Panc1 (cell line): ENCODE measurements at regions not wholly inside any gene's neighbourhood (a gene's known extent, or its start where the extent isn't known, plus 50 kb on each side); places are given as distances from the start of the nearest gene placed in this dataset.

ENCODE experiments used
- ATAC-seq: fragments of 200-7000 bp; cut with Tn5 transposase; 2 replicates; pipeline ENCODE4 v1.9.1; 2020; ENCODE audit warnings: mild to moderate bottlenecking, moderate library complexity
- BruUV-seq: library from RNA; stranded (reverse); fragments of 400-500 nt; replicated peaks from 2 replicates; lab custom pipeline; 2021; lab: Mats Ljungman, UMichigan
- CTCF ChIA-PET: fragments of 300-600 bp; sonication (Branson Sonifier 250); formaldehyde crosslinking; loops from one replicate; lab custom pipeline; 2022; ENCODE audit warnings: antibody characterized with exemption; lab: Charles Lee
- POLR2A ChIA-PET: fragments of 300-600 bp; sonication (Branson Sonifier 250); formaldehyde crosslinking; loops from one replicate; lab custom pipeline; 2022; ENCODE audit warnings: antibody characterized with exemption; lab: Charles Lee
- DNase-seq: peaks from one replicate; pipeline ENCODE4 v3.0.0-alpha.2; 2010; ENCODE audit warnings: low read depth, low spot score
- H3K27ac ChIP-seq: 2 replicates; pipeline ENCODE4 v1.5.1; 2011; ENCODE audit warnings: mild to moderate bottlenecking, low read length, inconsistent platforms
- H3K27me3 ChIP-seq: fragments of 200-500 bp; sonication (Bioruptor generic); 2 replicates; pipeline ENCODE4 v1.6.0; 2014; ENCODE audit warnings: low read length, inconsistent platforms; ENCODE audit not compliant: control insufficient read depth, insufficient read depth
- H3K36me3 ChIP-seq: fragments of 200-500 bp; sonication (Bioruptor generic); 2 replicates; pipeline ENCODE4 v1.5.1; 2014; ENCODE audit warnings: inconsistent platforms, mild to moderate bottlenecking, low read length, moderate library complexity; ENCODE audit not compliant: control insufficient read depth, insufficient read depth
- H3K4me1 ChIP-seq: 2 replicates; pipeline ENCODE4 v1.5.1; 2011; ENCODE audit warnings: inconsistent platforms, mild to moderate bottlenecking, low read length, moderate library complexity; ENCODE audit not compliant: control insufficient read depth, insufficient read depth
- H3K4me3 ChIP-seq, 2 experiments: 2 replicates each; pipeline ENCODE4 v1.5.1; 2011 to 2012; ENCODE audit warnings: low read depth in 2 of 2, low read length in 2 of 2, mild to moderate bottlenecking in 2 of 2, inconsistent platforms in 1 of 2, moderate library complexity in 1 of 2
- H3K9me3 ChIP-seq: fragments of 200-500 bp; sonication (Bioruptor generic); 2 replicates; pipeline ENCODE4 v1.5.1; 2014; ENCODE audit warnings: low read depth, mild to moderate bottlenecking, inconsistent platforms, low read length, moderate library complexity; ENCODE audit not compliant: control insufficient read depth, insufficient read depth
- CTCF ChIP-seq: fragments of 450-650 bp; IDR thresholded peaks from 2 replicates; pipeline ENCODE4 v1.5.1; 2017; ENCODE audit warnings: mild to moderate bottlenecking
- POLR2AphosphoS5 ChIP-seq: IDR thresholded peaks from 2 replicates; pipeline ENCODE4 v1.6.1; 2012; ENCODE audit warnings: mild to moderate bottlenecking, low read depth, low read length, moderate library complexity
- REST ChIP-seq, 2 experiments: IDR thresholded peaks; 2 replicates each; pipeline ENCODE4 v1.6.1; 2011 to 2012; ENCODE audit warnings: low read depth in 2 of 2, control low read depth in 1 of 2, low read length in 1 of 2, mild to moderate bottlenecking in 1 of 2, moderate library complexity in 1 of 2; ENCODE audit not compliant: insufficient read depth in 1 of 2
- SIN3A ChIP-seq: IDR thresholded peaks from 2 replicates; pipeline ENCODE4 v1.6.1; 2012; ENCODE audit warnings: low read depth, mild to moderate bottlenecking, low read length, moderate library complexity, borderline replicate concordance; ENCODE audit not compliant: insufficient read depth
- TCF7L2 ChIP-seq: IDR thresholded peaks from 2 replicates; pipeline ENCODE4 v1.6.1; 2011; ENCODE audit warnings: mild to moderate bottlenecking, low read depth, low read length, inconsistent platforms
- in situ Hi-C: cut with HindIII; loops from 2 replicates; pipeline ENCODE4 v1.10.0; 2016; ENCODE audit warnings: low sequenced_read_pairs, low pct_unique_long_range_greater_than_20kb
- intact Hi-C: fragments of 100-400 bp; cut with micrococcal nuclease; formaldehyde crosslinking; loops from one replicate; pipeline ENCODE4 v1.10.0; 2022; ENCODE audit not compliant: unreplicated experiment

- no peaks in the 10 kb centered on the region for H3K9me3 ChIP-seq
- no peak for TF ChIP-seq SIN3A
- TF ChIP-seq TCF7L2 = no peak
- no peak for TF ChIP-seq CTCF
- no peak for TF ChIP-seq POLR2AphosphoS5
- no peak for TF ChIP-seq REST (IDR thresholded peaks at IDR 0.05; ENCODE audit: insufficient read depth in 1 of 2, low read depth in 2 of 2, low read length in 1 of 2)
- intact Hi-C loops (no loop called here), in situ Hi-C loops (no loop called here)
- no peak overlapping the region for H3K4me3 ChIP-seq
- no TSS peak for BruUV-seq
- ChIA-PET CTCF (no interaction called here), POLR2A (no interaction called here)
- no peaks in the 10 kb centered on the region for H3K4me1 ChIP-seq
- ATAC-seq (no peak), DNase-seq (no peak)
- no peaks in the 10 kb centered on the region for H3K27me3 ChIP-seq
- no peaks in the 10 kb centered on the region for H3K36me3 ChIP-seq
- H3K27ac ChIP-seq = no peak overlapping the region
Observed at GRCh38 chr4:124854968-124855367, 142.4 kb upstream of the ANKRD50 start.

- Histone ChIP-seq H3K27ac (no peak overlapping the region), H3K4me3 (no peak overlapping the region), H3K9me3 (no peaks in the 10 kb centered on the region), H3K27me3 (no peaks in the 10 kb centered on the region), H3K4me1 (no peaks in the 10 kb centered on the region), H3K36me3 (no peaks in the 10 kb centered on the region)
- TF ChIP-seq CTCF = no peak
- no peak for TF ChIP-seq SIN3A
- TF ChIP-seq REST (IDR thresholded peaks at IDR 0.05; ENCODE audit: insufficient read depth in 1 of 2, low read depth in 2 of 2, low read length in 1 of 2) = no peak
- TF ChIP-seq POLR2AphosphoS5 = no peak
- TF ChIP-seq TCF7L2 = no peak
- DNase-seq (no peak), ATAC-seq (no peak)
- no TSS peak for BruUV-seq
- ChIA-PET POLR2A (no interaction called here), CTCF (no interaction called here)
- in situ Hi-C loops = no loop called here
- intact Hi-C loops = no loop called here
Observed at GRCh38 chr4:124851741-124852140, 139.2 kb upstream of the ANKRD50 start.
